GM12874 (cell line): ENCODE measurements at regions not wholly inside any gene's neighbourhood (a gene's known extent, or its start where the extent isn't known, plus 50 kb on each side); places are given as distances from the start of the nearest gene placed in this dataset.

Experiments
- TF ChIP-seq, protein P1 (sequence below): IDR thresholded peaks from 2 replicates; pipeline ENCODE4 v1.5.1; 2011; ENCODE audit warnings: low read depth, mild to moderate bottlenecking, control low read depth, low read length, moderate library complexity; ENCODE audit not compliant: insufficient read depth

DNA sequence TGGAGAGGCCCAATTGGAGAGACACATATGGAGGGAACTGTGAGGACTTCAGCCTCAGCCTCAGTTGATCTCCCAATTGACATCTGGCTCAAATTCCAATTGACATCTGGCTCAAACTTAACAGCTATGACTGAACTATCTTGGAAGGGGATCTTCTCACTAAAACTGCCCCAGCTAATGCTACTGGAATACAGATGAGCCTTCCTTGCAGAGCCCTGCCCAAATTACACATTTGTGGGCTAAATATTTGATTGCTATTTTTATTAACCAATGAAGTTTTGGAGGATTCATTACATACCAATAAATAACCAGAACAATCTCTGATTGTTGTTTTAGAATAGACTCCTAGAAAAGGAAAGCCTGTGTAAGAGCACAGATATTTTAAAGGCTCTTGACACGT is 189.0 kb upstream of the THUMPD2 start:
- TF ChIP-seq, protein P1, sequence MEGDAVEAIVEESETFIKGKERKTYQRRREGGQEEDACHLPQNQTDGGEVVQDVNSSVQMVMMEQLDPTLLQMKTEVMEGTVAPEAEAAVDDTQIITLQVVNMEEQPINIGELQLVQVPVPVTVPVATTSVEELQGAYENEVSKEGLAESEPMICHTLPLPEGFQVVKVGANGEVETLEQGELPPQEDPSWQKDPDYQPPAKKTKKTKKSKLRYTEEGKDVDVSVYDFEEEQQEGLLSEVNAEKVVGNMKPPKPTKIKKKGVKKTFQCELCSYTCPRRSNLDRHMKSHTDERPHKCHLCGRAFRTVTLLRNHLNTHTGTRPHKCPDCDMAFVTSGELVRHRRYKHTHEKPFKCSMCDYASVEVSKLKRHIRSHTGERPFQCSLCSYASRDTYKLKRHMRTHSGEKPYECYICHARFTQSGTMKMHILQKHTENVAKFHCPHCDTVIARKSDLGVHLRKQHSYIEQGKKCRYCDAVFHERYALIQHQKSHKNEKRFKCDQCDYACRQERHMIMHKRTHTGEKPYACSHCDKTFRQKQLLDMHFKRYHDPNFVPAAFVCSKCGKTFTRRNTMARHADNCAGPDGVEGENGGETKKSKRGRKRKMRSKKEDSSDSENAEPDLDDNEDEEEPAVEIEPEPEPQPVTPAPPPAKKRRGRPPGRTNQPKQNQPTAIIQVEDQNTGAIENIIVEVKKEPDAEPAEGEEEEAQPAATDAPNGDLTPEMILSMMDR: no peak

DNA sequence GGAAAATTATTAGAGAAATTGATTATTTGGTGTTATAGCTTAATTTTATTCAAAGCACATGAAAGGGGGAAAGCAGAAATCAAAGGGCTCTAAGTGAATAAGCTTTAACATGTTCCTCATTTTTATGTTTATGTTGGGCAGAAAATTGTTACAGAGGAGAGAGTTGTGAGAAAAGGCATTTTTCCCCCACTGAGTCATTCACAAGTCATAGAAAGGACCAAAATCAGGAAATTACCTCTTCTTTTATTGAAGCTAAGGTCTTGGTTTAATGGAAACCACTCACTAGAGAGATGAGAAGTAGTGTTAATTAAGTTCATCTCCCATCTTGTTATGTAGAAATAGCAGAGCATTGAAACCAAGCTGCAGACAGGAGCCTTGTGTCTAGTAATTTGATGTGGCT is 175.3 kb upstream of the THUMPD2 start:
- TF ChIP-seq, protein P1: no peak

DNA sequence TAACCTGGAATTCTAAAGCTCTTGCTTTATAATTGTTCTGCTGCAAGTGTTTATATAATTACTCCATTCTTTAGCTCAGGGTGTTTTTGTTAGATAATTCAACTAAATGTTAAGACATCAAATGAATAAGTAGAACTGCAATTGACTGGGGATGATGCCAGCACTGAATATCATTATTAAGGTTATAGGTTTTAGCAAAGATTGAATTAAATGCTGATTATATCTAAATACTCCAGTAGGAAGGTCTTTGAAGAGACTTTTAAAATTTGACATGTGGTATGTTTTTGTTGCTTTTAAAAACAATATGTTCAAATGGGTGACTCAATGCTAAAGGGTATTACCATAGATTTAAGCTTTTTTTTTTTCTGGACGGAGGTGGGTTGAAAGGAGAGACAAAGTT is 170.1 kb upstream of the THUMPD2 start:
- TF ChIP-seq, protein P1: no peak

DNA sequence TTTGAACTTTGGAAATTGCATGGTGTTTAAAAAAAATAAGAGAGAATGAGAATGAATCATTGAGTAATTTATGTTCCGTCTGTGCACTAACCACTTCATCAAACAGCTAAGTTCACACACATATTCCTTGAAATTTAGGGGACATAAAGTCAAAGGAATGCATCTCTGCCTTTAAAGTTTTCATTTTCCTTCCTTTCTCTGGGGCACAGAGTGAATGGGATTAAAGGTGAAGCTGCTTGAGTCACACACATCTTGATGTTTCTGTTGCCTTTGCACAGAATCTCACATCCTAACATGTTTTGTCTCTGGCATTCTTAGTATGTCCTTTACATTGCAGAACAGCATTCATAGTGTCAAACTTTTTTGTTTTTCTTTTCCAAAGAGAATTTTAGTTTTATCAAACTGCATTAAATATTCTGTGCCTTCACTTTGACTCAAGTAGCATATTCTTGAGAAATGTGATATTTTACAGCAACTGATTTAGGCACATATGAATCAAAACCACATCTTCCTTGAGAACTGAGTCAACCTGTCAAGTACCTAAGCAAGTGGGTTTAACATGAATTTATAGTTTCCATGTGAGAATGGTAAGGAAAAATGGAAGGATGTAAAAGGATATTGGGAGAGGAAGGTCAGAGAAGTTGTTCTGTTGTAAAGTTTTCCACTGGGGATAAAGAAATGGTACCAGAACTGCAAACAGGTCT is 169.1 kb upstream of the THUMPD2 start:
- TF ChIP-seq, protein P1: no peak

DNA sequence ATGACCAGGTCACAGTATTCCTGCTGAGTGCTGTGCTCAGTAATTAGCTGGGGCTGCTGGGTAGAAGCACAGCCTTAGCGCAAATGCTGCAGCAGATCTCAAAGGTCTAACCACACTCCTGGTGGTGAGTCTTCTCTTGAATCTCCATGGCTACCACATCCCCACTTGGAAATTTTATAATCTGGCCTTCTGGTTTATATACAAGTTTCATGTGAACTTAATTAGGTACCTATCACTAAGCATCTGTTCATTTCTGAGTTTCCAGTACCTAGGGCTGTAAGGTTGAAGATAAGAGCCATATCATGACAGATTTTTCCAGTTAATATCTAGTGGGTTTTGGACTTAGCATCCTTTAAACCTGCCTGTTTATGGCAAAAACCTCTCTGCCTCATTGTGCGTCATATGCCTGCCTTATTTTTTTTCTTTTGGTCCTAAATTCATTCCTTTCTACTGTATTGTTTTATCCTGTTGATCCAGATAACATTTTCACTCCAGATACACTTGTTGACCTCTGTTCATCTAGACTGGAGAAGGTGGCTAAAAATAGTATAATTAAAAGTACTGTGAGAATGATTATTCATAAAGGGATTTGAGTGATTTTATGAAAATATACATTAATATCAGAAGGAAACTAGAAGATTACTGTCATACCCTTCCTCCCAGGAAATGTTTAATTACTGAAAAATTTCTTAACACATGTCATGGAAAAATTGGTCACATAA is 168.4 kb upstream of the THUMPD2 start:
- TF ChIP-seq, protein P1: no peak

DNA sequence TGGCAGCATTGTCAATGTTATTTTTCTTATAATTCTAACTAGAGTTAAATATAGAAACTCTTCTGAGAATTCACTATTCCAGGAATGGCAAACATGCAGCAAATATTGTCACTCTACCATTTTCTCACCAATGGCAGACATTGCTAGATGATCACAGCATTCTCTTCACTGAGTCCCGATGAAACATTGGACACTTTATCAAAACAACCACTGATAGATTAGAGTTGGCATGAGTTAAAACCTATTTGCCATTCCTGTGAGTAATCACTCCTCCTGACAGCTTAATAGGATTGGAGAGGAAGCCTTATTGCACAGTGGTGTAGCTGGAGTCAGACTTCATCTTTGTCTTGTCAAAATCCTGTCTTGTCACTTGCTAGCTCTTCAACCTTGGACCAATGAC is 163.9 kb upstream of the THUMPD2 start:
- TF ChIP-seq, protein P1: no peak

DNA sequence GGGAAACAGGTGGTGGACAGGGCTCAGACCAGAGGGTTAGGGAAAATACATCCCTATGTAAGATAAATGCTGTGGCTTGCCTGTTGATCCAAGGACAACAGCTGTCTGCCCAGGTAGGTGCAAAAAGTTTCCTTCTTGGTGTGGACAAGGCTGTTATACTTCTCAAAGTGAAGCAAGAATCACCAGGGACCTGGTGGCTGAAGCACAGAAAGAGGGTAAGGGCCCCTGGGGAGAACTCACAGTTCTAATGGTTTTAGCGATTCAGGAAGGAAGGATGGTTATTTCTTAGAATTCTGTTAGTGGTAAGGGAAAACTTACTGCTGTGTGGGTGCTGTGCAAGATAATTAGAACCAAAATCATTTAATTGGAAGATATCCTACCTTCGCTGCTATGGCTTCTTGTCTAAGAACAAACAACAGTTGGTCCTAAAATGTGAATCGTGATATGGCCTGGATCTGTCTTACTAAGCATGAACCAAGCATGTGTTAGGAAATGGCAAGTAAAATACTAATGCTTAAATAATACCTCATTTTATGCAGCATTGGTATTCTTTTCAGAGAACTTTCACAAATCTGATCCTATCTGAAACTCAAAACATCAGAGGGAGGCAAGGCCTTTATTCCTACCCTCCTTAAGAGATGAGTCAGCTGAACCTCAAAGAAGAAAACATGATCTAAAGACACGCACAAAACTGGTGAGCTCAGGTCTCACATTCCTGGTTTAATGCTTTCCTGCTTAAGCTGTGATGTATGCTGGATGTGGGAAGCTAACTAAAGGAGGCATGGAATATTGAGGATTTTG is 159.2 kb upstream of the THUMPD2 start:
- TF ChIP-seq, protein P1: no peak
